HG03159 (cell line): ENCODE measurements at regions not wholly inside any gene's neighbourhood (a gene's known extent, or its start where the extent isn't known, plus 50 kb on each side); places are given as distances from the start of the nearest gene placed in this dataset.
"Not testable (repeated sequence)": the region's sequence is repeated elsewhere in the genome, so short reads cannot be mapped to it uniquely, and the experiment has no call there.

ENCODE experiments used
- ATAC-seq: cut with Tn5 transposase; IDR thresholded peaks from one replicate; pipeline ENCODE4 v1.9.1; 2021; ENCODE audit warnings: mild to moderate bottlenecking, moderate library complexity; ENCODE audit not compliant: unreplicated experiment

DNA sequence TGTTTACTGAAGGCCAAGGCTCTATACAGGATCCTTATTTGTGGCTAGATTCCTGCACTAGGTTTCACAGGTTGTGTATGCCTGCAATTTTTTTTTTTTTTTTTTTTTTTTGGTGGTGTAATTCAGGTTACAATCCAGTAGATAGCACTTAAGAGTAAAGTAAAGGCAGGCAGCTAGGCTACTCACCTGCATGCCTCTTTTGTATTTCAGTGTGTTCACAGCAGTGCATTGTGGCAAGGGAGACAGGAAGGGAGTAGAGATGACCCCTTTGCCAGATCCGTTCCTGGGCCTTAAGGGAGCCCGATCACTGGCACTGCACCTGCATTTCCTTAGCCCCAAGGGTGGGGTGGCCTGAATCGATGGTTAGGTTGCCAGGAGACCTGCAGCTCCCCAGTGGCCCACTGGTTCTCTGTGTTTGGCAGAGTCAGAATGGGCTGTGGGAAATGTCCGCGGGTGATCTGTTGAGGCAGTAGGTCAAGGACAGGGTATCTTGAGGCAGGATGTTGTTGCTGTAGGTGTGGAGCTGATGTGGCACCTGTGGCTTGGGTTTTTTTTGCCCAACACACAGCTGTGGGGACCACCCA is 374.9 kb upstream of the AADAT start:
- ATAC-seq: no peak

GRCh38 chr4:170446782-170447181 is 357.0 kb upstream of the AADAT start:
- ATAC-seq: no peak

DNA sequence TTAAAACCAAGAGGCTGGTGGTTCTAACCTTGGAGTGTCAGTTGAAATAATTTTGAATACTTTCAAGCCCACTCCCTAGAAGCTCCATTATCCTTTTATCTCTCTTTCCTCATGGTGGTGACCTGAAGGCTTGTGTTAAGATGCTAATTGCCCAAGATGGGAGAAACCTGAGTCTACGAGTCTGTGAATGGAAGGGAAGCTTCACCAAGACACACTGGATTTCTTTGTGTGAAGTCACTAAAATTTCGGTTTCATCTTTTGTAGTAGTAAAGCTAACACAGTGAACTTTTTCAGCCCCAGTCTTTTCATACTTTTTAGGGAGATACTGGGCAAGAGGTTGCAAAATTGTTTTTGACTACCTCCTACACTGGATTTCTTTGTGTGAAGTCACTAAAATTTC is 351.4 kb upstream of the AADAT start:
- not testable (repeated sequence) for ATAC-seq

DNA sequence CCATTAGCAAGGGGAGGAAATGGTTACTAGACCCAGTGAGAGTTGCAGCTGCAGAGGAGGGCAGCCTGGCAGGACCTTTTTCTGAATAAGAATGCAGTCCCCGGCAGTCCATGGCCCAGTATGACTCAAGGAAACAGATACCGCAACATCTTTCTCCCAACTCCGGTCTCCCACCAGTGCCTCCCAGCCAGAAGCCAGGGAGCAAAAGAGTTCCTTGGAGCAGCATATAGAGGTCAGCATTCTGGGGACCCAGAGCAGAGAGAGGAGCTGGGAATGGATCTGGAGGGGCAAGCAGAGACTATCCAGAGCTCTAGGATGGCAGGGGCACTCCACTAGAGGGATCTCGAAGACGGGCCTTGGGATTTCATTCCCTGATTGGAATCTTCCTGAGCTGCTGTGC is 339.2 kb upstream of the AADAT start:
- no peak for ATAC-seq

- ATAC-seq: no peak
Measured at GRCh38 chr4:170425521-170426143, 335.9 kb upstream of the AADAT start.

DNA sequence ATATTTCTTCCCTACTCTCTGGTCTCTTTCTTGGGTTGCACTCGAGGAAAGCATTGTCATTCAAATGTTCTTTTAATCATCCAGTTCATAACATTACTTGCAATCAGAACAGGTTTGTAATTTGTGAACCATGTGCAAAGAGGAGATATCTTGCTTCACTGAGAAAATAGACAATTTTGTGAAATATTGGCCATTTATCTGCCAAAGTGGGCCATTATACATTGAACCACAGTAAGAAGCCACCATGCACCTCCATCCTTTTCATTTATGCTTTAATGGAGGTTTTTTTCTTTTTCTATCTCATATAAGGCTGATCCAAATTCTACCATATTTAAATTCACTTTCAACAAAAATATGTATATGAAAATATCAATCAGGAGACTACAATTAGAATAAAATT is 335.3 kb upstream of the AADAT start:
- no peak for ATAC-seq

DNA sequence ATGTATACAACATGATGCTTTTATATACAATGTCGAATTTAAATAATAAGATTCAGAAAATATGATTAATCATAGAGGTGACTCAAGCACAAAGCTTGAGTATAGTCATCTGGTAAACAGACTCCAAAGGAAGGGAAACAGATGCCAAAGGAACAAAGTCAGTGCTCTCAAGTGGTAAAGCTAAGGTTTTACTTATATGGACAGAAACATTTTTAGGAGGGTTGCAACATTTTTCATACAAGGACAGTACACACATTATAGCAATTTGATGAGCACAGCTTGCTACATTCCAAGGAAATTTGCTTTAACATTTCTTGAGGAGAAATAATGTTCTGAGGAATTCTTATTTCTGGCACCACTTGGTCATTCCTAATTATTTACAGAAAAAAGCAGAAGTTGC is 333.4 kb upstream of the AADAT start:
- no peak for ATAC-seq

DNA sequence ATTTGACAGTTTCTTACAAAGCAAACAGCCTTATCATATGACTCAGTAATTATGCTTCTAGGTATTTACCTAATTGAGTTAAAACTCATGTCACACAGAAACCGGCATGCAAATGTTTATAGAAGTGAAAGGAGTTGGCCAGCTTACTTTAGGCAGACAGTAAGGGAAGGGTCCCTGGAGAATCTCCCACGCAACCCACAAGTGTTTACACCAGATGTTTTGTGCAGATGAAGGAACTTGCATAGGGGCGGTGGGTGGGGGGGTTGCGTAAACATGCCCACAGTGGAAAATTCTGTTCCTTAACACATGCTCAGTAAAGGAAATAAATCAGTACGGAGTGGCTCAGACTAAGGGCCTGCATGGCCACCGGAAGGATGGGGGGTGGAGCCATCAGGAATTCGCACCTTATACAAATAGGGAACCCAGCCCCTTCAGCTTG is 330.5 kb upstream of the AADAT start:
- peak; percentile 87 for ATAC-seq

DNA sequence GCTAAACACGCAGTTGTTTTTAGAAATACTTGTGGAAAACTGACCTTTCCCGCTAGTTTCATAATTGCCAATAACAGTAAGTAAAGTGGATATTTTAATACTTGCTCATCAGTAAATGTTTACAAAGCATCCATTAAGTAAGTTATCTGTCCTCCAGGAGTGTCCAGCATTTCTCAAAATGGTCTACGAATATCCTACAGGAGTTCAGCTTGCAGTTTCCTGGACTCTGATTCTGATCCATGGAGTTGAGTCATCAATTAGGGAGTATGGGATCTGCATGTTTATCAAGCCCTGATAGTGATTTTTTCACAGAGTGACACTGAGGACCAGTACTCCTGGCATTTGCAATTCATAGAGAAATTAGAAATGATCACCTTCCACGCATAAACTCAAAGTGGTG is 325.2 kb upstream of the AADAT start:
- no peak for ATAC-seq

- ATAC-seq: no peak
Measured at GRCh38 chr4:170414360-170414759, 324.6 kb upstream of the AADAT start.

GRCh38 chr4:170413951-170414350 is 324.2 kb upstream of the AADAT start:
- ATAC-seq: no peak

GRCh38 chr4:170400361-170400760 is 310.6 kb upstream of the AADAT start:
- peak; percentile 56 for ATAC-seq

GRCh38 chr4:170399581-170400293 is 310.0 kb upstream of the AADAT start:
- ATAC-seq: no peak

GRCh38 chr4:170398218-170398617 is 308.5 kb upstream of the AADAT start:
- no peak for ATAC-seq

DNA sequence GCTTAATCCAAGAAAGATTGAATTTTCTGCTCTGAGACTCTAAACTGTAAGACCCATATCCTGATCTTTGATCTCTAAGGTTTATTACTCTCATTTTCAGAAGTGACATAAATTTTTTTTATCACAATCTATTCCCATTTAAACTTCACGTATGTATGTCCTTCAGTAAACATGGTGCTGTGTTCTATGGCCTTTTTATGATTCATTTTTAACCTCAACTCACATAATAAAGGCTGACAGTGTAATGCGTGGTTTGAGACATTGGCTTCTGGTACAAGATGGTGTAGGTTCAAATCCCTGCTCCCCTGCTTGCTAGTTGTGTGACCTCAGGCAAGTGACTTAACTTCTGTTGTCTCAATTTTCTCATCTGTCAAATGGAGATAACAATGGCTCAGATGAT is 306.0 kb upstream of the AADAT start:
- ATAC-seq: no peak

- ATAC-seq: no peak
Measured at GRCh38 chr4:170391066-170391740, 301.4 kb upstream of the AADAT start.

GRCh38 chr4:170389411-170389810 is 299.7 kb upstream of the AADAT start:
- ATAC-seq: no peak

DNA sequence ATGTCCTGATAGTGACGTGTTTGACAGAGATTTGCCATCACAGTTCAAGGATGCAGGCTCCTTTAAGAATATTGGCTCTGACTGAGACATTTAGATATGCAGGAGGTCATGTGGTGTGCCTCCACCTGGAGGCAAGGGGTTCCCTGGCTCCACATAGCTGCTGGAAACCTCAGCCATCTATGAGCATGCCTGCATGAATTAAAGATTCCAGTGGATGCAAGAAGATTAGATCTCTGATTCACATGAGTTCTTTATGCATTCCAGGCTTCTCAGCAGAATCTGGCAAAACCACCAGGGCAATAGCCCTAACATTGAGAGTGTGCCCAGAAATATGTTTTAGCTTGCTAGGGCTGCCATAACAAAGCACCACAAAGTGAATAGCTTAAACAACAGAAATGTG is 298.5 kb upstream of the AADAT start:
- ATAC-seq: no peak

- ATAC-seq: no peak
Measured at GRCh38 chr4:170386971-170387370, 297.2 kb upstream of the AADAT start.

DNA sequence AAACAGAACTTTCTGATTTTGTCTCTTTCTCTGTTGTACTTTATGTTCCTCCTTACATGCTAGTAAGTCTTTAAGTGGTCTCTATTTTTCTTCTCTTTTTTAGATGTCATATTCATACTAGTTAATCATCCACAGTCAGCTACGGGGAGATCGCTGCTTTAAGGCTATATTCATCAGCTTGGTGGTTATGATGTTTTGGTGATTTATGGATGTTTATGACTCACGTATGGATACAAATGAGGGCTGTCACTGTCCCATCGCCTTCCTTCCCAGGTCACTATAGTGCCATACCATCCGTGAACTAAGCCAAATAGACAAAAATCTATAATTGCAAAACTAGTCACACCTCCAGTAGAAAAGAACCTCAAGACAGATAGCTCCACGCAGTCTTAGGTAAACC is 296.8 kb upstream of the AADAT start:
- ATAC-seq: no peak

- ATAC-seq: peak; percentile 100
Measured at GRCh38 chr4:170374770-170375169, 285.0 kb upstream of the AADAT start.

DNA sequence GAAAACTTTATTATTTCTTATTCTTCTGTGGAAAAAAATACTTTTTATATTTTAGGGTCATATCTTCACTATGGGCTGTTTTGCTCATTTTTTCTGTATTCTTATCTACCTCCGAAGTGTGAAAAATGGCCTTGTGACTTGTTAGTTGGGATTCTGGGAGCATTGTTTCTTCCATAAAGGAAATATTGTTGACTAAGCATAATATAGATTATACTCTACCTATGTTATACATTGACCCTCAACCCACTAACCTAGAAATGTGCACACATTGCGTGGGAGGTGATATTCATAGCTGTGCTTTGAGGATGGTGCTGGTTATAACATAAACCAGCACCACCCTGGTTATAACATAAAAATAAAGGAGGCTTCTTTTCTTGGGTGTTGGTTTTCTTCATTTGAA is 259.2 kb upstream of the AADAT start:
- ATAC-seq: no peak
